ENCODE measurements at regions not wholly inside any gene's neighbourhood (a gene's known extent, or its start where the extent isn't known, plus 50 kb on each side); places are given as distances from the start of the nearest gene placed in this dataset.

DNA sequence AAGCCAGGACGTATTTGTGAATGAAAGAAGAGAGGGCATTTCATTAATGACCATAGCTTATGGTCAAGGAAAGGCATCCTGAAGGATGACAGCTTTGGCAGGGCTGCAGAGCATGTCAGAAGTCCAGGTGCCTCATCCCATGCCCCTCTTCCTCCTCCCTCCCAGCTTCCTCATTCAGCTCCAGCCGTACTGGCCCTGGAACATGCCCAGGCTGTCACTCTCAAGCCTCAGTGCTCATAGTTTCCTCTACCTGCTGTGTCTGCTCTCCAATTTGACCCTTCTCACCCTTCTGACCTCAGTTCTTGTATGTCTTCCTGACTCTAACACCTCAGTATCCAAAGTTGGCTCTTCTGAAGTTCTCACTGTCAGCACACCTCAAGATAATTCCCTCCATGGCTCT is 695.8 kb upstream of the HS6ST1 start:
- Histone ChIP-seq H3K36me3 (no peaks in the 10 kb centered on the region), H3K4me1 (no peaks in the 10 kb centered on the region), H3K4me2 (no peak overlapping the region), H3K9ac (no peak overlapping the region), H3K79me2 (ENCODE audit: low read depth) (no peaks in the 10 kb centered on the region), H4K20me1 (ENCODE audit: low read depth) (no peaks in the 10 kb centered on the region), H3K27ac (no peak overlapping the region), H3K9me3 (ENCODE audit: low read depth) (no peaks in the 10 kb centered on the region), H3F3A (ENCODE audit: low read depth) (no peaks in the 10 kb centered on the region), H3K27me3 (no peaks in the 10 kb centered on the region), H2AFZ (replicated peaks) (no peak overlapping the region), H3K4me3 (no peak overlapping the region)
- no peaks in the 10 kb centered on the region for H3K9me3 Mint-ChIP-seq
- H3K4me3 Mint-ChIP-seq = no peak overlapping the region
- H3K27me3 Mint-ChIP-seq (ENCODE audit: insufficient read depth, low read depth) = no peaks in the 10 kb centered on the region
- no peak for DNase-seq (ENCODE audit: low spot score)
- no peaks in the 10 kb centered on the region for H3K36me3 Mint-ChIP-seq
- H3K4me1 Mint-ChIP-seq = no peaks in the 10 kb centered on the region
- TF ChIP-seq CTCF (IDR thresholded peaks at IDR 0.05) (no peak), EZH2 (IDR thresholded peaks at IDR 0.05) (no peak), EZH2phosphoT487 (IDR thresholded peaks at IDR 0.05) (no peak)
- H3K27ac Mint-ChIP-seq = no peak overlapping the region

DNA sequence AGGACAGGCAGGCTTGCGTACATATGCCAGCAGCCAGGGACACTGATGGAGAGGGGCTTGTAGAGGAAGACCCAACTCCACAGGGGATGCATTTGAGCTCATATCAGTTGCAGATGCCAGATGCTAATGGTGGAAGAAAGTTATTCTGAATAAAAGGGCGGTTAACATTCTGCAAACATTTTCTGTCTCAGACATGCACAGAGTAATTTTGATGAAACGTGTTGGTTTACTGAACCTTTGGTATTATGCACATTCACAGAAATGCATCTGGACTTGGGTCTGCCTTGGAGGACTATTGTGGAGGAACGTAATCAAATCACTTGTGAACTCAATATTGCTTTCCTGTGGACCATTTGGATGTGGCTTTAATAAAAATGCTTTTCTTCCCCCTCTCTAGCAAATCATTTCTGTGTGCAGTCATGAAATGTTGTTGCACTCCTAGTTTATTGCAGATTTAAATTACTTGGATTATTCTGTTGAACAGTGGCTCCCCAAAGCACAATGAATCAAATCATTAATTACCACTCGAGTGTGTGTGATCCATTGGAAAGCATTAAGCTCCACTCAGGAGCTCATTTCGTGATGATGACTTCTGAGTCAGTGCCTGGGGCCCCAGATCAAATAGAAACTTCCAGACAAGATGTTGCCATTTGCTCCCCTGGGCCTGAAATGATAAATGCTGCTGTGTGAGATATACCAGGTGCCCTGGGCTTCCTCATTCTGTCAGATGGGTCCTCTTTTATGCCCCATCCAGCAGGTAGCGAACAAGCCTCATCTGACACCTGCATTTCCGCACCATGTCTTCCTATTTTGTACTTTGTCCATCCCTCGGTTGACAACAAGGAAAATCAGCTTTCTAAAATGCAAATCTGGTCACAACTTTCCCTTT is 697.0 kb upstream of the HS6ST1 start:
- Histone ChIP-seq H2AFZ (replicated peaks) (no peak overlapping the region), H3K4me2 (no peak overlapping the region), H3K79me2 (ENCODE audit: low read depth) (no peaks in the 10 kb centered on the region), H3K4me1 (no peaks in the 10 kb centered on the region), H3K36me3 (no peaks in the 10 kb centered on the region), H3K27ac (no peak overlapping the region), H3K4me3 (no peak overlapping the region), H3K9ac (no peak overlapping the region), H3F3A (ENCODE audit: low read depth) (no peaks in the 10 kb centered on the region), H3K9me3 (ENCODE audit: low read depth) (no peaks in the 10 kb centered on the region), H4K20me1 (ENCODE audit: low read depth) (no peaks in the 10 kb centered on the region), H3K27me3 (no peaks in the 10 kb centered on the region)
- Mint-ChIP-seq H3K4me3 (no peak overlapping the region), H3K36me3 (no peaks in the 10 kb centered on the region), H3K27ac (no peak overlapping the region), H3K9me3 (no peaks in the 10 kb centered on the region), H3K27me3 (ENCODE audit: insufficient read depth, low read depth) (no peaks in the 10 kb centered on the region), H3K4me1 (no peaks in the 10 kb centered on the region)
- no peak for DNase-seq (ENCODE audit: low spot score)
- TF ChIP-seq EZH2 (IDR thresholded peaks at IDR 0.05) (no peak), EZH2phosphoT487 (IDR thresholded peaks at IDR 0.05) (no peak), CTCF (IDR thresholded peaks at IDR 0.05) (no peak)

DNA sequence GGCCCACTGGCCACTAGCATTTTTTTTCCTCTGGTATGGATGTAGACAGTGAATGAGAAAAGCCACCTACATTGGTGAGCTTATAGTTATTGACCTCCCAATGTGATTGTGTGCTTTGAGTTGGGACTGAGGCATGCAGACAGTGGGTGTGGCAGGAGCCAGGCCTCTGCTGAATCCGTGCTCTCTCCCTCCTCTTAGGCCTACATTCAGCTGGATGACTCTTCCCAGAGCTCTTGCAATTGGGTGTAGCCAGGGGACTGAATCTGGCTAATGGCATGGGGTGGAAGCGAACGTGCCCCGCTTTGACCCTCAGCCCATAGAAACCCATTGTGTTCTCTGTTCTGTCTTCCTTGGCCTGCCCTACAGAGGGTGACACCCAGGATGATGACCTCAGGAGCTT is 698.3 kb upstream of the HS6ST1 start:
- no peaks in the 10 kb centered on the region for H3K4me1 Mint-ChIP-seq
- H3K27ac Mint-ChIP-seq = no peak overlapping the region
- Histone ChIP-seq H3K36me3 (no peaks in the 10 kb centered on the region), H2AFZ (replicated peaks) (no peak overlapping the region), H3K4me3 (no peak overlapping the region), H3F3A (ENCODE audit: low read depth) (no peaks in the 10 kb centered on the region), H3K9ac (no peak overlapping the region), H3K4me1 (no peaks in the 10 kb centered on the region), H3K27me3 (no peaks in the 10 kb centered on the region), H4K20me1 (ENCODE audit: low read depth) (no peaks in the 10 kb centered on the region), H3K27ac (no peak overlapping the region), H3K79me2 (ENCODE audit: low read depth) (no peaks in the 10 kb centered on the region), H3K4me2 (no peak overlapping the region), H3K9me3 (ENCODE audit: low read depth) (no peaks in the 10 kb centered on the region)
- no peaks in the 10 kb centered on the region for H3K9me3 Mint-ChIP-seq
- DNase-seq (ENCODE audit: low spot score) = no peak
- no peak overlapping the region for H3K4me3 Mint-ChIP-seq
- H3K27me3 Mint-ChIP-seq (ENCODE audit: insufficient read depth, low read depth) = no peaks in the 10 kb centered on the region
- H3K36me3 Mint-ChIP-seq = no peaks in the 10 kb centered on the region
- TF ChIP-seq EZH2phosphoT487 (IDR thresholded peaks at IDR 0.05) (no peak), EZH2 (IDR thresholded peaks at IDR 0.05) (no peak), CTCF (IDR thresholded peaks at IDR 0.05) (no peak)

Data from neural progenitor cell (in vitro differentiated cells).